ENCODE measurements at regions not wholly inside any gene's neighbourhood (a gene's known extent, or its start where the extent isn't known, plus 50 kb on each side); places are given as distances from the start of the nearest gene placed in this dataset.

- TF ChIP-seq POLR2A (IDR thresholded peaks at IDR 0.05; ENCODE audit: extremely low read depth, insufficient read length): no peak
- no peak for TF ChIP-seq CTCF (IDR thresholded peaks at IDR 0.05; ENCODE audit: low read depth, low read length)
- TF ChIP-seq MYC (IDR thresholded peaks at IDR 0.05; ENCODE audit: low read depth, low read length): no peak
Observed at GRCh38 chr6:43917878-43918382, 147.9 kb downstream of the VEGFA start.

Measured in NB4 (cell line).